CD14-positive monocyte (primary cell): ENCODE measurements at regions not wholly inside any gene's neighbourhood (a gene's known extent, or its start where the extent isn't known, plus 50 kb on each side); places are given as distances from the start of the nearest gene placed in this dataset.

Source experiments
- DNase-seq, 3 donors: peaks; one replicate each; pipeline ENCODE4 v3.0.0-alpha.2; 2011 to 2022
- H2AFZ ChIP-seq: 2 replicates; pipeline ENCODE4 v1.6.0; 2012; ENCODE audit warnings: mild to moderate bottlenecking, low read depth, low read length, inconsistent platforms; ENCODE audit not compliant: insufficient read depth, poor library complexity, severe bottlenecking
- H3K27ac ChIP-seq, 2 donors: 1 replicate in 1 of 2; 2 replicates in 1 of 2; pipeline ENCODE4 v1.5.1; 2012 to 2013; ENCODE audit warnings: low read length in 2 of 2, control low read depth in 1 of 2, inconsistent platforms in 1 of 2, low read depth in 1 of 2, mild to moderate bottlenecking in 1 of 2
- H3K27me3 ChIP-seq, 2 donors: one replicate each; pipeline versions ENCODE4 v1.6.0 to v1.6.1; 2011 to 2013; ENCODE audit warnings: low read length in 2 of 2; ENCODE audit not compliant: control insufficient read depth in 2 of 2, insufficient read depth in 2 of 2
- H3K36me3 ChIP-seq, 2 donors: replicated peaks in 1 of 2; 1 replicate in 1 of 2; 2 replicates in 1 of 2; pipeline versions ENCODE4 v1.5.1 to v1.6.1; 2012 to 2013; ENCODE audit warnings: low read length in 2 of 2, control low read depth in 1 of 2, inconsistent platforms in 1 of 2, mild to moderate bottlenecking in 1 of 2; ENCODE audit not compliant: insufficient read depth in 2 of 2, control insufficient read depth in 1 of 2
- H3K4me1 ChIP-seq, 2 donors: 1 replicate in 1 of 2; 2 replicates in 1 of 2; pipeline versions ENCODE4 v1.5.1 to v1.6.1; 2012 to 2013; ENCODE audit warnings: low read length in 2 of 2, control low read depth in 1 of 2, inconsistent platforms in 1 of 2, mild to moderate bottlenecking in 1 of 2, moderate library complexity in 1 of 2; ENCODE audit not compliant: insufficient read depth in 2 of 2, control insufficient read depth in 1 of 2
- H3K4me2 ChIP-seq: replicated peaks from 2 replicates; pipeline ENCODE3; 2012; ENCODE audit warnings: low read length, moderate library complexity, mild to moderate bottlenecking; ENCODE audit not compliant: poor library complexity, severe bottlenecking; ENCODE audit errors: extremely low read depth
- H3K4me3 ChIP-seq, 3 experiments: fragments of 200-600 bp in 1 of 3; sonication (generic) in 1 of 3; replicated peaks in 1 of 3; 1 replicate in 2 of 3; 2 replicates in 1 of 3; pipeline ENCODE4 v1.5.1; 2011 to 2013; ENCODE audit warnings: low read length in 3 of 3, mild to moderate bottlenecking in 3 of 3, control low read depth in 2 of 3, low read depth in 2 of 3, inconsistent platforms in 1 of 3, moderate library complexity in 1 of 3
- H3K79me2 ChIP-seq: 2 replicates; pipeline ENCODE4 v1.6.0; 2012; ENCODE audit warnings: mild to moderate bottlenecking, control low read depth, inconsistent platforms, low read length, moderate library complexity; ENCODE audit not compliant: insufficient read depth
- H3K9ac ChIP-seq: 2 replicates; pipeline ENCODE4 v1.6.0; 2017; ENCODE audit warnings: low read length, mild to moderate bottlenecking; ENCODE audit not compliant: insufficient read depth, poor library complexity, severe bottlenecking
- H3K9me3 ChIP-seq, 2 donors: replicated peaks in 1 of 2; 1 replicate in 1 of 2; 2 replicates in 1 of 2; pipeline versions ENCODE4 v1.5.1 to v1.6.1; 2012 to 2013; ENCODE audit warnings: low read length in 2 of 2, control low read depth in 1 of 2; ENCODE audit not compliant: control insufficient read depth in 1 of 2, insufficient read depth in 1 of 2
- H4K20me1 ChIP-seq: 2 replicates; pipeline ENCODE4 v1.6.0; 2012; ENCODE audit warnings: mild to moderate bottlenecking, low read length, control low read depth, moderate library complexity; ENCODE audit not compliant: insufficient read depth
- H3K27ac Mint-ChIP-seq, 7 donors: one replicate each; pipeline ENCODE4 v1.8.0; 2020; ENCODE audit warnings: mild to moderate bottlenecking in 7 of 7, mixed read lengths in 7 of 7, moderate library complexity in 6 of 7, inconsistent platforms in 2 of 7
- H3K27me3 Mint-ChIP-seq, 3 donors: one replicate each; pipeline ENCODE4 v1.8.0; 2021 to 2022; ENCODE audit warnings: low read depth in 3 of 3, mild to moderate bottlenecking in 3 of 3, mixed read lengths in 3 of 3, moderate library complexity in 3 of 3, inconsistent platforms in 1 of 3
- H3K36me3 Mint-ChIP-seq, 2 donors: one replicate each; pipeline ENCODE4 v1.8.0; 2020; ENCODE audit warnings: mixed read lengths in 2 of 2, inconsistent platforms in 1 of 2, mild to moderate bottlenecking in 1 of 2
- H3K4me1 Mint-ChIP-seq: one replicate; pipeline ENCODE4 v1.8.0; 2020; ENCODE audit warnings: mild to moderate bottlenecking, mixed read lengths
- H3K4me3 Mint-ChIP-seq, 2 donors: one replicate each; pipeline ENCODE4 v1.8.0; 2020; ENCODE audit warnings: mild to moderate bottlenecking in 2 of 2, mixed read lengths in 2 of 2, moderate library complexity in 1 of 2
- H3K9me3 Mint-ChIP-seq, 7 donors: one replicate each; pipeline ENCODE4 v1.8.0; 2020 to 2022; ENCODE audit warnings: mixed read lengths in 7 of 7, mild to moderate bottlenecking in 6 of 7, moderate library complexity in 6 of 7, inconsistent platforms in 2 of 7
- WGBS: methylation state at CpG from one replicate; pipeline ENCODE4 v1.1.5; 2013; ENCODE audit warnings: missing lambda C conversion rate; ENCODE audit not compliant: insufficient coverage; 5-methylcytosine and 5-hydroxymethylcytosine counted together
- intact Hi-C, 2 donors: fragments of 100-400 bp; cut with micrococcal nuclease; formaldehyde crosslinking; loops; one replicate each; pipeline versions ENCODE4 v1.15.0 to v1.15.1; 2023
- TF ChIP-seq, protein P1 (sequence below): fragments of 200-600 bp; IDR thresholded peaks from one replicate; pipeline ENCODE4 v1.8.0; 2022; ENCODE audit warnings: antibody characterized with exemption, mild to moderate bottlenecking

DNA sequence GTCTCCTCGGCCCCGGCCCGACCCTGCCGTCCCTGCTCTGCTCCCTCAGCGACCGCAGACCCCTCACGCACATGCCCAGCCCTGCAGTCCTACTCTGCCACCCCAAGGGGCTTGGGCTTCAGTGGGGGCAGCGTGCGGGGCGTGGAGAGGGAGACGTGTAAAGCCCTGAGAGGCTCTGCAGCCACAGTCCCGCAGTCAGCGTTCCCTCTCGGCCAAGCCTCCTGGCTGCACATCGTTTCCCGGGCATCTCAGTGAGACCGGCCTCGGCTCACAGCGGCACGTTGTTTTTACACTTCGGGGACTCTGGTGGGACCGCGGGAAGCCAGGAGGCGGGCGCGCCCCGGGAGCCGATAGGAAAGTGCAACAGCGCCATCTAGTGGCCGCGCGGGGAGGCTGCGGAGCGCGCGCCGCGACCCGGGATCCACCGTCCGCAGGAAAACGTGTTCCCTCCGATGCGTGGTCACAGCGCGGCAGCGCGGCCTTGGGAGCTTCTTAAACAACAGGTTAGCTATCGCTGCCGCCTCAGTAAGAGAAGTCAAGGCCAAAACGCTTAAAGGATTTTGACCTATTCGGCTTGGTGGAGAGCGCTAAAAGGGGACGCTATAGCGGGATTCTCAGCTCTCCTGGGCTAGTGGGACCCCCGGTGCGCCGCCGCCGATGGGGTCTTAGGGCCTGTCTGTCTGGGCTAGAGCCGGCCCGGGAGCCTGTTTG lies 226.8 kb upstream of the IGF1R start:
- Histone ChIP-seq H3K79me2 (no peaks in the 10 kb centered on the region), H3K4me1 (peaks cover 7 to 8% of the 10 kb centered on the region in 2 donors), H3K27me3 (peaks cover 14 to 29% of the 10 kb centered on the region in 2 donors), H3K27ac (no peak overlapping the region), H3K4me2 (peak overlapping the region; percentile 62), H3K9me3 (no peaks in the 10 kb centered on the region), H3K9ac (no peak overlapping the region), H3K4me3 (peak overlapping the region in 1 of 3 experiments; percentile 37), H4K20me1 (no peaks in the 10 kb centered on the region), H2AFZ (peak overlapping the region; percentile 53), H3K36me3 (no peaks in the 10 kb centered on the region)
- Mint-ChIP-seq H3K27me3 (peaks cover 38 to 49% (median 48%) of the 10 kb centered on the region in 3 donors), H3K9me3 (peaks cover 0 to 3% (median 0%) of the 10 kb centered on the region in 7 donors), H3K4me3 (peak overlapping the region in 1 of 2 donors; percentile 52), H3K36me3 (no peaks in the 10 kb centered on the region), H3K4me1 (peaks cover 6% of the 10 kb centered on the region), H3K27ac (no peak overlapping the region)
- intact Hi-C loops = loop anchor here (2.0 to 10.0 kb wide), 2 partner anchors 111 to 517 kb away; no protein-coding TSS in a partner anchor
- TF ChIP-seq, protein P1, sequence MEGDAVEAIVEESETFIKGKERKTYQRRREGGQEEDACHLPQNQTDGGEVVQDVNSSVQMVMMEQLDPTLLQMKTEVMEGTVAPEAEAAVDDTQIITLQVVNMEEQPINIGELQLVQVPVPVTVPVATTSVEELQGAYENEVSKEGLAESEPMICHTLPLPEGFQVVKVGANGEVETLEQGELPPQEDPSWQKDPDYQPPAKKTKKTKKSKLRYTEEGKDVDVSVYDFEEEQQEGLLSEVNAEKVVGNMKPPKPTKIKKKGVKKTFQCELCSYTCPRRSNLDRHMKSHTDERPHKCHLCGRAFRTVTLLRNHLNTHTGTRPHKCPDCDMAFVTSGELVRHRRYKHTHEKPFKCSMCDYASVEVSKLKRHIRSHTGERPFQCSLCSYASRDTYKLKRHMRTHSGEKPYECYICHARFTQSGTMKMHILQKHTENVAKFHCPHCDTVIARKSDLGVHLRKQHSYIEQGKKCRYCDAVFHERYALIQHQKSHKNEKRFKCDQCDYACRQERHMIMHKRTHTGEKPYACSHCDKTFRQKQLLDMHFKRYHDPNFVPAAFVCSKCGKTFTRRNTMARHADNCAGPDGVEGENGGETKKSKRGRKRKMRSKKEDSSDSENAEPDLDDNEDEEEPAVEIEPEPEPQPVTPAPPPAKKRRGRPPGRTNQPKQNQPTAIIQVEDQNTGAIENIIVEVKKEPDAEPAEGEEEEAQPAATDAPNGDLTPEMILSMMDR = peak; percentile 99
- 5% methylated on average over 56 of the region's 62 CpGs for WGBS
- peak; percentile 21 to 41 (median 23) for DNase-seq

DNA sequence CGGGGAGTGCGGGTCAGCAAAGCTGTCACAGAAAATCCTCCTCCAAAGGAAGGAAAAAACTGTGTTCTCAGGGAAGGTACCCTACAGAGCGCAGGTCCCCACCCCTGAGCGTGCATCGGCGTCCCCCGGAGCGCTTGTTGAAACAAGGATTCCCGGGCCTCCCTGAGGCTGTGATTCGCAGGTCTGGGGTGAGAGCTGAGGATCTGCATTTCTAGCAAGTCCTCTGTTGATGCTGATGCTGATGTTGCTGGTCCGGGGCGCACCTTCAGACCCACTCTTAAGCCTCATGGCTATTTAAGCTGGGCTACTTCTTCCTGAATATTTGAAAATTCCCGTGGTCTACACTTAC lies 226.2 kb upstream of the IGF1R start:
- Histone ChIP-seq H4K20me1 (no peaks in the 10 kb centered on the region), H3K36me3 (no peaks in the 10 kb centered on the region), H3K4me1 (peaks cover 7 to 8% of the 10 kb centered on the region in 2 donors), H3K4me3 (no peak overlapping the region), H3K79me2 (no peaks in the 10 kb centered on the region), H2AFZ (peak overlapping the region; percentile 53), H3K9ac (no peak overlapping the region), H3K9me3 (no peaks in the 10 kb centered on the region), H3K27ac (no peak overlapping the region), H3K4me2 (peak overlapping the region; percentile 62), H3K27me3 (peaks cover 14 to 32% of the 10 kb centered on the region in 2 donors)
- H3K27me3 Mint-ChIP-seq = peaks cover 42 to 53% (median 51%) of the 10 kb centered on the region in 3 donors
- H3K4me3 Mint-ChIP-seq = peak overlapping the region in 1 of 2 donors; percentile 56
- H3K27ac Mint-ChIP-seq = no peak overlapping the region
- TF ChIP-seq, protein P1 = no peak
- intact Hi-C loops = loop anchor here in 1 of 2 donors (10.0 kb wide), 1 partner anchor 517 kb away; no protein-coding TSS in a partner anchor
- DNase-seq = no peak
- peaks cover 0 to 3% (median 0%) of the 10 kb centered on the region in 7 donors for H3K9me3 Mint-ChIP-seq
- 7% methylated on average over 5 of the region's 13 CpGs for WGBS
- H3K36me3 Mint-ChIP-seq = no peaks in the 10 kb centered on the region
- peaks cover 6% of the 10 kb centered on the region for H3K4me1 Mint-ChIP-seq
